Stromal cell of bone marrow (primary cell): ENCODE measurements at regions not wholly inside any gene's neighbourhood (a gene's known extent, or its start where the extent isn't known, plus 50 kb on each side); places are given as distances from the start of the nearest gene placed in this dataset.
A peak's percentile ranks its signal among the peaks of the same experiment; 100 is the strongest.

Source experiments
- DNase-seq: peaks from one replicate; pipeline ENCODE4 v3.0.0-alpha.2; 2012; ENCODE audit warnings: low read depth

DNA sequence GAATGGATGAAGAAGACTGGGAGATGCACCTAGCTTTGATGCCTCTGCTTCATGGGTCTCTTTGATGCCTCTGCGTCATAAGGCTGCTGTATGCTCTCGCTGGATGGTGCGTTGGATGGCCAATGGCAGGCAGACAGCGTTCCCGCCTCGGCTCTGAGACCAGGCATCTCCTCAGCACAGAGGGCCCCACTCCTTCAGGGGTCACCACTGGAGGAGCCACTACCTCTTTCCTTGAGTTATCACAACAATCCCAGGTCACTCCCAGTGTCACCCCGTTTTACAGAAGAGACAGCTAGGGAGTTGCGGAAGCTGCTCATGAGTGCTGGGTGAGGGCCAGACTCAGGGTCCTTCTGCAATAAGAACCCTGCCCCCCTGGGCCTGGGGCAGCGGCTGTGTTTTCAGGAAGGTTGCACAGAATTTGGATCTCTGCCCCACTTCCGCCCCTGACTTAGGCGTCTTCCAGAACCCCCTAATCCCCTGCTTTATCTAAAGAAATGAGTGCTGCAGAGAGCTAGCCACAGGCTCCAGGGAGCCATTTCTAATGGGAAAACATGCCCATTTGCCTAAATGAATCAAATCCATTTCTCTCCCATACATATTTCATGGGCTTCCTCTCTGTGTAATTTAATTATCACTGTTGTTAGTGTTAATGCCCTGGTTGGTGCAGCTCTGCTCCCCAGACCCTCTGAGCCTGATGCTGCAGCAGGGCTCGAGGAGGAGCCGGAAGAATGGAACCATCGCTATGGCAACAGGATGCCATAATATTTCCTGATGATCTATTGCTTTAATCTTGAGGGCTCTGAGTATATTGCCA lies 131.8 kb upstream of the HS6ST1 start:
- no peak for DNase-seq

DNA sequence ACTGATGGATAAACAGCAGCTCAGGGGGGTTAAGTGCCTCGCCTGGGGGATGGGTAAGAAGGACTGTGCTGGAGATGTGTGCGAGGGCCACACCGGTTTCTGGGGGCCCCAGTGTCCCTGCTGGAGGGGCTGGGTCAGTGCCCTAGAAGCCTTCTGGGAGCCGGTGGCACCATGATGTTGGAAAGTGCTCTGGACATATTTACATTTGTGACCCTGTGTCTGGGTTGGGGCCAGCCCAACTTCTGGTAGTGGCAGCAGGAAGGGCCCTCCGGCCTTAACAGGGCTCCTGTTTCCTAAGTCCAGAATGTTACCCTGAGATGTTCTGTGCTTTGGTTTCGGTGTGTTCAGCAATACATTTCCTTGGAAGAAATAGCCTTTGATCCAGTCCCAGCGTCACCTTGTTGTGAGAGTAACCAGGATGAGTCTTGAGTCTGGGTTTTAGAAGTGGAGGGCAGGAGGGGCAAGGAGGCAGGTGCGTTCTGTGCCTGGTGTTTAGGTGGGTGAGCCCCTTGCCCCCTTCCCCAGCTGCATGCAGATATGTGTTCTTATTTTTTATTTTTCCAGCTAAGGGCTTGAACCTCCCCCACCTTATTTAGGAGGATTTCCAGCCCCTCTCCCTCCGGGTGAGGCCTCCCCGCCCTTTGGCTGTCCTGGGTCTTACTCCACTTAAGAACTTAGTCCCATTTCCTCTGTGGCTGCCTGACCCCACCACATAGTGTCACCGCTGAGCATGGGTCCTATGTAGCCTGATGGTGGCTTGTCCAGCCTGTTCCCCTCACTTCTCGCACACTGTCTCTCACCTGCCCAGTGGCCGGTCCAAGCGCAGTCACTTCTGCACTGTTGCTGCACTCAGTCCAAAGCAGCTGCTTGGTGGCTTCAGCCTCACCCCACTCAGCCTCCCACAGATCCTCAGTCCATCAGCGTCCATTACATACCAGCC lies 132.7 kb upstream of the HS6ST1 start:
- DNase-seq: no peak

DNA sequence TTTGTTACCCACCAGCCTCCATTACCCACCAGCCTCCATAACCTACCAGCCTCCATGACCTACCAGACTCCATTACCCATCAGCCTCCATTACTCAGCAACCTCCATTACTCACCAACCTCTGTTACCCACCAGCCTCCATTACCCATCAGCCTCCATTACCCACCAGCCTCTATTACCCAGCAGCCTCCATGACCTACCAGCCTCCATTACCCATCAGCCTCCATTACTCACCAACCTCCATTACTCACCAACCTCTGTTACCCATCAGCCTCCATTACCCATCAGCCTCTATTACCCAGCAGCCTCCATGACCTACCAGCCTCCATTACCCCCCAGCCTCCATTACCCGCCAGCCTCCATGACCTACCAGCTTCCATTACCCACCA lies 133.3 kb upstream of the HS6ST1 start:
- DNase-seq: no peak

DNA sequence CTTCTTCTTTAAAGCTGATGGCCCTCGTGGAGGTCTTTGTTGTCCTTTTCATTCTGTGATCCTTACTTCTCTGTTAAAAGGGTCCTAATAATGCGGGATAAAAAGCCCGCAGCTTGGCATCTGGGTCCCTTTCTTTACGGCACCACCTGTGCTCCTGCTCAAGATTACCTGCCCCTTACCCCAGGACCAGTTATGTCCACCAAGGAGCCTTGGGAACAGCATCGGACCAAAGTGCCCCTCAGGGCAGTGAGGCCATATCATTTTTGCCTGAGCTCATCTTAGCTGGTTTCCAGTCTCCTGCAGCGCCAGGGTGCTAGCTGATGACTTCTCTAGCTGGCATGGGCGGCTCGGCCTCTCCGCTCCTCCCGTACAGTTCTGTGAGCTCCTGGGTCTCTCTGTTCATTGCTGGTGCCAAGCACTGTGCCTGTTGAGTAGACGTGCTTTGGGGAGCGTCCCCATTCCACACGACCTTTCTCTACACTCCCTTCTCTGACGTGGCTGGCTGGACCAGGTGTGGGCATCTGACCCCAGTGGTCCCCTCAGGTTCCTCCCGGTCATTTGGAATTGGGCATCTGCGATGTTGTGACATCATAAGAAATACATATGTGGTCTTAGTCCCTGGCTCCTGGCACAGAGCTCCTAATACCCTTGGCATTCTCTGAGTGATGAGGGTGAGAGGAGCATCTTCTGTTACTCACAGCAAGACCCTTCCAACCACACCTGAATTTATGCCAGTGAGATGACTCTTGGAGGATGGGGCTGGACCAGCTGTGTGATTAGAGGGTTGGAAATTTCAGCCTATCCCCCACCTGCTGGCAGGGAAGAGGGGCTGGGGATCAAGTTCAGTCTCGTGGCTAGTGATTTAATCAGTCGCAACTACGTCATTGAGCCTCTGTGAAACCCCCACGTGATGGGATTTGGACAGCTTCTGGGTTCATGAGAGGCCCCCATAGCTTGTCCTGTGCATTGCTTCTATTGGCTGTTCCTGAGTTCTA lies 134.2 kb upstream of the HS6ST1 start:
- DNase-seq: no peak

DNA sequence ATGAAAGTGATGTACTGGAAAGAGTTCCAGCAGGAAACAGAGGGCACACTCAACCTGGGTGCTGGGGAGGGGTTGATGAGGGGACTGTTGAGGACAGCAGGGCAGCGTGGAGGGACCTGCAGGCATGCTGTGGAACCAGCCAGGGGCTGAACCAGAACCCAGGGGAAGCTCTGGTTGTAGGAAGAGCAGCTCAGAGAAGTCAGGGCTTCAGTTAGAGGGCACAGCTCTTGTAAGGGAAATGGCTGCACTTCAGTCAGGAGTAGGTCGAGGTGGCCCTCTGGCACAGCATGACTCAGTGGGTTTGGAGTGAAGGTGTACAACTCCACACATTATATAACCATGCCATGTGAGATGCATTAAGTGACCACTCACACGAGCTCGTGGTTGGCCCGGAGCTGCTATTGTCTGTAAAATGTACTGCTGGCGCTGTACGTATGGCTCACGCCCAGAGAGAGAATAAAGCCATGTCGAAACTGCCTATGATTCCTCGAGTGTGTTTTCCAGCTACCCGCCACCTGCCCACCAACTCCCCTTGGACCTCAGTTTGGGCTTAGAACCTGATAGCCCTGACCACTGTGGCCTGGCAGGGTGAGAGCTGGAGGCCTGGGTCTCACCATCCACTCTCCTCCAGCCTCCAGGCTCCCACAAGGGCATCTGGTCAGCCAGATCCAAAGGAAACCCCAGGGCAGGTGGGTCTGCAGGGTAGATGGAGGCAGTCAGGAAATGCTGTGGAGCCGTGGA lies 136.5 kb upstream of the HS6ST1 start:
- no peak for DNase-seq

DNA sequence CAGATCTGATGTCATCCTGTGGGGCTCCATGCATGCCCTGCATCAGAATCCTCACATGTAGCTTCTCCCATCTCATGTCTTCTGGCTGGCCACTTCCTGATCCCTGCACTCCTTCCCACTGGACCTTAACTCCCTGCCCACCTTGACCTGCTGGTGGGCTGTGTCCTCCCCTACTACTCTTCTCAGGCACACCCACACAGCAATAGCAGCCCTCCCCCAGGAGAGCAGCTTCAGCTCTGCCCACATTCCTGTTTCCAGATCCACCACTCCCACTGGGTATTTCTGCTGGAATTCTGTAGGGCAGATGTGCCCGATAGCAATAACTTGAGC lies 137.0 kb upstream of the HS6ST1 start:
- DNase-seq: no peak

DNA sequence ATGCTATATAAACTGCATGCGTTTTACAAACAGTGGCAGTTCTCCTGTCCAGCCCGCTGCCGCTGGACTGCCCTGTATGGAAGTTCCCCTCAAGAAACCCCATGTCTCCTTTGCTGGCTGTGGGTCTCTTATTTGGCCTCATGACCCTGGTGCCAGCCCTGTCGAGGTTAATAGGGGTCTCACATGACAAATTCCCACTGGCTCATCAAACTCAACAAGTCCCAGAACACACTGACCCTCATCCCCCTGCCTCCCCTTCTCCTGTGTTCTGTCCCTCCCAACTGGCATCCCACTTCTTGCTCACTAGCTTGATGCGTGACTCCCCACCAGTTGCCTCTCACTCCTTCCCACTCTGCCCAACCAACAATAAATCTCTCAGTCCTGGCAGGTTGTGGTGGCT lies 137.6 kb upstream of the HS6ST1 start:
- DNase-seq: no peak

DNA sequence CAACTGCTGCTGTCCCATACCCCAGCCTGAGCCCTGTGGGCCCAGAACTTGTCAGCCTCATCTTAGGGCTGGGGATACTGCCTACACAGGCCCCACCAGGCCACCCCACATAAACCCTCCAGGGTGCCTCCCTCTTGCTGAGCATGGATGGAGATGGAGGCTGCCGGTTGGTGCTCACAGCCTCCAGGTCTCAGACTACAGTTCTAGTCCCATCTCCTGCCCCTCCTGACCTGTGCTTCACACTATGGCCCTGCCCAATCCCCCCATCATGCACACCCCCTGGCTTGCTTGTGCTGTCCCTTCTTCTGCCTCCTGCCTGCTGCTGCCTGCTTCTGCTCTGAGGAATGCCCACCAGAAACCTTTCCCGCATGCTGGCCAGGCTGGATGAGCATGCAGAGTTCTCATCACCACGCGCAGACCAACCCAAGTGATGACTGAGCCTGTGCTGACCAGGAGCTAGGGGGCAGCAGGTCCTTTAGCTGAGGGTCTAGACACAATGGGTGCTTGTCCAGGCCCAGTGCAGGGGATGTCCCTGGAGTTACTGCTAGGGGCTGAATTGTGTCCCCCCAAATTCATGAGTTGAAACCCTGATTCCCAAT lies 138.4 kb upstream of the HS6ST1 start:
- DNase-seq: no peak

DNA sequence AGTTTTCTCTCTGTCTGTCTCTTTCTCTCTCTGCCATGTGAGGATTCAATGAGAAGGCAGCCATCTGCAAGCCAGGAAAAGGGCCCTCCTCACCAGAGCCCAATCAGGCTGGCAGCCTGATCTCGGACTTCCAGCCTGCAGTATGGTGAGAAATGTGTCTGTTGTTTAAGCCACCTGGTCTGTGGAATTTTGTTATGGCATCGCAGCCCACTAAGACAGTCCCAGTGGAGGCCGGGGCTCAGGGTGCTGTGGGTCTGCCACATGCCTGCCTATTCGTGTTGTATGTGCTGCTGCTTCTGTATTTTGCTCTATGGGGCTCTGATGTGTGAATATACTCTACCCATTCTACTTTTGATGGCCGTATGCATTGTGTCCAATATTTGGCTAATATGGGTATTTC lies 139.0 kb upstream of the HS6ST1 start:
- DNase-seq: no peak

DNA sequence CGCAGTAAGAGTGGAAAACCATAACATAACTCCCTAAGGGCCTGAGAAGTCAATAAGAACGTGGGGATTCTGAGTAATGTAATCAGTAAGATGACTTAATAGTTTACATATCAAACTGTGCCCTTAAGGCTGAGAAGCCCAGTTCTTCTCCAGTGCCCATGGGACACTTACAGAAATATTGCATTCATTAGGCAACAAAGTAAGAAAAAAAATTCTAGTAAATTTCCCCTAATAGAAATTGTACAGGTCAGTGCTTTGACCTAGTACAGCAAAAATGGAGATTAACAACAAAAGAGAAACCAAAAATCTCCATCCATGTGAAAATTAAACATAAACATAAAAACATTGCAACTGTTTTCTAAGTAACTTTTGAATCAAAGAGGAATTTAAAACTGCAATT lies 139.8 kb upstream of the HS6ST1 start:
- DNase-seq: no peak

DNA sequence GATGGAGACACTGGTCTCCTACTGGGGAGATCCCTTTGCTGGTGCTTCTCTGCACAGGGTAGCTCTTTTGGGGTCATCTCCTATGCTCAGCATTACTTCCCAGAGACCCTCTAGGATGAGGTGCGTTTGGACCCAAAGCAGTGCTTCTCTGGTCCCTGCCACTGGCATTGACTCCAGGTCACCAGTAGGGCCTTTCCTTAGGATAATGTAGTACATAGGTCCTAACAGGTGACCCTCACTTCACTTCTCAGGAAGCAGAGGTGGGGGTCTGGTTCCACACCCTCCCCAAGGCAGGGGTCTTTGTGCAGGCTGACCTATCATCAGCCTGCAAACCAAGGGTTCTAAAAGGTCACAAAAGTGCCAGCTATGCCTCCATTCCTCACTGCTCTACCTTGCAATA lies 145.8 kb upstream of the HS6ST1 start:
- no peak for DNase-seq

DNA sequence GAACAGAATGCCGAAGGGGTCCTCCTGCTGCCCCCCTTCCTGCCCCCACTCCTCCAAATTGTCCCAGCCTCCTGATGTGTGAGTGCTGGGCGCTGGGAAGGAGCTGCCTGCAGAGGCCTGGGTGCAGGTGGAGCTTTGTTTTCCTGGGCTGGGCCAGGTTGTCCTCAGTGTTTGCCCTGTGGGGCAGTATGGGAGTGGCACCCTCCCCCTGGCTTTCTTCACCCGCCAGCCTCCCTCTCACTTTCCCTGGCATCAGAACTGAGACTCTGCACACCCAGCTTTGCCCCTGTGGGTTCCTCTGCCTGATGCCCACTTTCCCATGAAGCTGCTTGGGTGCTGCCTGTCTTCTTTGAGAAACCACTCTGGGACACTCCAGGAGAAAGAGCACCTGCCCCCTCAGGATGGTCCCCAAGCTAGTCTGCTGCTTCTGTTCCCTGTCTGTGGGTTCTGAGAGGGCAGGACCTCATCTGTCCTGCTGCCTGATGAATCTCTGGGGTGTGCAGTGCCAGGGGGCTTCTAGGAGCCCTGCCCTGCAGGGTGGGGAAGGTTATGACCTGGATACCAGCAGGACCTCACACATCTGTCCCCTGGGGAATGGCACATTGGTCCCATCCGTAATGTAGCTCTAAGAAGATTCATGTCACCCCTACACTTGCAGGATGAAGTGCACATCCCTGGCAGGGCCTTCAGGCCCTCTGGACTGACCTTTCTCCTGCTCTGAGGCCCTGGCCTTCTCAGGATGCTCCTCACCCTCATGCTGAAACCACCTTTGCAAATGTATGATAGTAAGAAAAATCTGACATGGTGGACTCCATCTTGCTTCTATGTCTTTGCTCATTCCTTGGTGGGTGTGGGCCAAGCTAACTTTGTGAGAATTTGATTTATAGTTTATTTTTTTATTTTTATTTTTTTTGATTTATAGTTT lies 146.8 kb upstream of the HS6ST1 start:
- DNase-seq: no peak

DNA sequence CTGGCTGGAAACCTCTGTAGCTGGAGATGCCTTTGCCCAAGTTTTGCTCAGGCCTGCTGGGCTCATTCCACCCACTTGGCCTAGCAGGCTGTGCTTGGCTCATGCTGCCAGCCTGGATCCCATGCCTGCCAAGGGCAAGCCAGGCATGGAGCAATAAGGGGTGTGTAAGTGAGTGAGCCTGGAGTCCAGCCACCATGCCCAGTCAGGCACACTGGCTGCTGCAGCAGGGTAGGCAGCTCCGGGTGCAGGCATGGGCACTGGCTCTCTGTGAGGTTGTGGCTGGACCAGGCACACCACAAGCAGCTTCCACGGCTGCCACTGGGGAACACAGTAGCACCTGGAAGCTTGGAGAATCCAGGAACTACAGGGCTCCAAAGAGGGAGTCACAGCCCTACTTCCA lies 147.7 kb upstream of the HS6ST1 start:
- no peak for DNase-seq

DNA sequence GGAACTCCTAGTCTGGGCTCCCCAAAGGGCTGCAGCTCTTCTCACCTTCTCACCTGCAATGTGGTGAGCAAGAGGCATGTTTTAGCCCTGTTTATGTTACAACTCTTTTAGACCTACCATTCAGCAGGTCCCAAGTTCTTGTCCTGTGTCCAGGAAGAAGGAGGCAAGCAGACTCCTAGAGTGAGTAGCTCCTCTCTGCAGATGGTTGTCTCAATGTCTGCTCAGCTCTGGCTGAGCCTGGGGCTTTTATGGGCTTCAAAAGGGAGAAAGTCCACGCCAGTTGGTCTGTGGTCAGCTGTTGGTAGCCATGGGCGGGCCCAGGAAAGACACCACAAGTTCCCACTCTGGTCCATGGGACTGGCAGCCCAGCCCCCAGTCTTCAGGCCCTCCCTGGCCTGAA lies 148.1 kb upstream of the HS6ST1 start:
- DNase-seq: no peak

DNA sequence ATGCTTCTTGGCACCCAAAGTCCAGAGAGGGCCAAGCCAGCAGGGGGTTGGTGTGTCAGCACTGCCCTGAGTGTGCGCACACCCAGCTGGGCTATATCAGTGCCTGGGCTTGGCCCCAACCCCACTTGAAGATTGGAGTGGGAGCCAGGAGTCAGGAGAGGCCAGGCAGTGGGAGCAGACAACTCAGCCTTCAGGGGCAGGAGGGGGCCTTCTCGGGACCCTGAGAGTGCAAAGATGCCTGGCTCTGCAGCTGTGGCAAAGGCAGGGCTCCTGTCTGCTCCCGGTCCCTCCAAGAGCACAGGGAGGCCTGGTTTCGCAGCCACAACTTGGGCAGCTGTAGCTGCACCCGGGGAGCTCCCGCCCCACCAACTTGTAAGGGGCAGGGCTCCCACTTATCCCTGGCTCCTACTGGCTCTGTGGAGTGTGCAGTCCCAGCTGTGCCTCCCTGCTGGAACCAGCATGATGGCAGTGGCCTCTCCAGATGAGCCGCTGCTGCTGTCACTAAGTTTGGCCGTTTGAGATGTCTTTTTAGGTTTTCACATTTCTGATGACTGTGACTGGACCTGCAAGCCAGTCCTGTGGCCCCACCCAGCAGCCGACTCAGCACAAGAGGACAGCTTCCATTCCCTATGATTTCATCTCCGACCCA lies 148.8 kb upstream of the HS6ST1 start:
- no peak for DNase-seq

DNA sequence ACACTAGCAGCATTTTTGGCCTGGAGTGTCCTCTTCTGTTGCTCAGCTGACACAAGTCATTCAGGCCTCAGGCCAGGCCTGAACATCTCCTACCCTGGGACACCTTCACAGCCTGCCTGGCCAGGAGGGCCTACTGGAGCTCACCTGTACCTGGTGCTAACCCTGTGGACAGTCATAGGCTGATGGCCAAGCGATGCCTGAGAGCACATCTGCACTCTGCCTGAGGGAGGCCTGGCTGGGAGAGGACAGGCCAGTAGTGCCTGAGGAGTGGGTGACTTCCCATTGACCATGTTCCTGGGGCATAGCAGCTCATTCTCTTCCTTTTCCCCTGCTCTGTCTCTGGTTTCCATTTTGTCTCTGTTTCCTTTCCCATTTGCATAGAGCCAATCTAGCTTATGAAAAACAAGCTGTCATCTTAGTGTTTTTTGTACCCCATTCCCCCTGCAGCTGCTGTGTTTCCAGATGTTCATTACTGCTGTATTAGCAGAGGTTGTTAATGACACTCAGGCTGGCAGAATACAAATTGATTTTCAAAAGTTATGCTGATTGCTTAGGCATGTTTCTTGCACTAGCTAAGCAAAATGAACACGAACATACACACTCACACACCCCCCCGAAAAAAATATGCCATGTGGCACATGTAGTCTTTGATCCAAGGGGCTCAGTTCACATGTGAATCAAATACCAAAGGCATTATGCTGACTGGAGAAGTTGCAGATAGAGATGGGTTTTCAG lies 149.7 kb upstream of the HS6ST1 start:
- no peak for DNase-seq

DNA sequence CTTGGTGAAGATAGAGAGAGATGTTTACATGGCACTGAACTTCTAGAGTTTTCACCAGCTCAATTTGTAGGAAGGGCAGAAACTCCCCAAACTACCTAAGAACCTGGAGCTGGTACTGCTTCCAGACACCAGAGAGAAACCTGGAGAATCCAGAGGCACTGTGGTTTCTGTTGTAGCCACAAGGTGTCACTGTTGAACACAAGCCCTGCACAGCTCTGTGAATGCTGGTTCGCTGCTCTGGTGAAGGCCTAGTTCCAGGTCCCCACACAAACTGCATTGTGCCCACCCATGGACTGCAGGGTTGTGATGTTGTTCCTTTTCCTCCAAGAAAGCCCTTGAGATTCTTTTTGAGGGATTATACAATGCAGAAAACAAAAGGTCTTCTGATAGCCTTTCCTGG lies 150.5 kb upstream of the HS6ST1 start:
- no peak for DNase-seq

DNA sequence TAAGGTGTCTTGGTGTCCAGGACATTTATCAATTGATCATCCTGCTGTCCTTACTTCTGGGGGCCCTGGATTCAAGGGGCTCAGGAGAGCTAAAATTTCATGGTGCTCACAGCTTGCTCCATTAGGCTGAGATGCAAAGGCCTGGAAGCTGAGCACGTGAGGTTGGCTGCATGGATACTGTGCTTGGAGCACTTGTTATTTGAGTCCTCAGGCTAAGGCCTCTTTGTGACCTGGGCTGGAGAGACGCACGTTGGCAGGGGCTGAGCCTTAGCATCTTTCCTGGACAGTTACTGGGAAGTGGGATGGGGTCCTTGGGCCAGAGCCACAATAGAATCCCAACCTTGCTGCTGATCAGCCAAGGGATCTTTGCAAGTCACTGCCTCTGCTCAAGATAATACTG lies 151.2 kb upstream of the HS6ST1 start:
- no peak for DNase-seq

DNA sequence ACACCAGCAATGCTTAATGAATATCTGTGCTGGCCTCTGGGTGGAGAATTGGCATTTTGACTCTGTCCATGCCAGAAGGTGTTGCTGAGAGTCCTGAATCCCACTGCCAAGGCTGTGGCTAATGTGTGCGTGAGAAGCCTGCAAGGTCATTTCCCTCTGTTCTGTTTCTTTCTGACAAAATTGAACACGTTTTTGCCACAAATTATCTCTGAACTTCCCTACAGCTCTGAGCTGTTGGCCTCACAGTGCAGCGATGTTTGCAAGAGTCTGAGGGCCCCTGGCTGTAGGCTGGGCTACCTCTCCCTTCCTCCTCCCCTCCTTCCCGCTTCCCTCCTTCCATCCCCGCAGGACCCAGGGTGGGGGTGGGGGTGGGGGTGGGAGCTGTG lies 154.1 kb upstream of the HS6ST1 start:
- peak; percentile 3 for DNase-seq
